NCI-H146 (cell line): ENCODE measurements at regions not wholly inside any gene's neighbourhood (a gene's known extent, or its start where the extent isn't known, plus 50 kb on each side); places are given as distances from the start of the nearest gene placed in this dataset.

Source experiments
- DNase-seq: peaks from one replicate; lab custom pipeline; 2025; lab: John Stamatoyannopoulos, UW

DNA sequence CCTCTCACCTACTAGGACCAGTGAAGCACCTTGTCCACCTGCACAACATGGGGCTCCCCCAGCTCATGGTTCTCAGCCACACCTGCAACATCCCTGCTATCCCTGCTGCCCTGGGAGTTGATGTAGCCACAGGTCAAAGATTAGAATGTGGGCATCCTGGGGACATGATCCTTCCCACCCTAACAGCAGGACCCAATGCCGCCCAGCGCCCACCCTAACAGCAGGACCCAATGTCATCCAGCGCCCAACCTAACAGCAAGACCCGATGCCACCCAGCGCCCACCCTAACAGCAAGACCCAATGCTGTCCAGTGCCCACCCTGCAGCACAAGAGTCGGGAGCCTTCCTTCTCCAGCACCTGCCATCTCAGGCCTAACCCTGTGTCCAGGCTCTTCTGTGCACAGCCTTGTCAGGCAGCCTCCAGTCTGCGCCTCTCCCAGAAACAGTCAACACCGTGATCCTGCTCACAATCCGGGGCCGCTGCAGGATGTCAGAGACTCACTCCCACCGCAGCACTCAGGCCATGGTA, 237.3 kb upstream of the SALL3 start:
- DNase-seq, result no peak

DNA sequence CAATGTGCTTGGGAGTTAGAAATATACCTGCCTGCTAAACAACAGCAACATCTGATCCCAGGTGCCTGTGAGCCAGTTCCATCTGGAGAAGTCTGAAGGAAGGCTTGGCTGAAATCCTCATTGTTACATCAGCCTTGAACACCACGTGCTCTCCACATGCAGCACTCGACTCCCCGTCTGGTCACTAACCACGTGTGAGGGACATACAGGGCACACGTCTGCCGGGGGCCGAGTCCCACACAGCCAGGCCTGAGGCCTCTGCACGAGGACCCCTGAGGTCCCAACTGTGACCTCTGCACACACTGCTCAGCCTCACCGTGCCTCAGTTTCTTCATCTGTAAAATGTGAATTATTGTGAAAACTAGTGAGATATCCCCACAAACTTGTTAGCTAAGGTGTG, 236.5 kb upstream of the SALL3 start:
- no peak for DNase-seq

DNA sequence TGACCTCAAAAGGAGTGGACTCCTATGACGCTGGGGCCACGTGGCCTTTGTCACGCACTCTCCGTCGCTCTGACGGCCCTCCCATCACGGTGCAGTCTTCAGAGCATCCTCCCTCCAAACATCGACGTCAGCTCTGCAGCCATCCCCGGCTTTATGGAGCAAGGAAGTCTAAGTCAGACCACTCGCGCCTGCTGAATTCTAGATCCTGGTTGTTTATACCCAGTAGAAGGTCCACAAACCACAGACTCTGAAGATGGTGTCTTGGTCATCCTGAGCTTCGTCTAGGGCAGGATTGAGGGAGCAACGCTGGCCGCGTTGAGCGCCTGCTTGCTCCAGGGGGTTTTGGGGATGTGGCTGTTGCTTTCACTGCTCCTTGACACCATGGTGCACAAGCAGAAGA, 228.0 kb upstream of the SALL3 start:
- DNase-seq, result no peak

DNA sequence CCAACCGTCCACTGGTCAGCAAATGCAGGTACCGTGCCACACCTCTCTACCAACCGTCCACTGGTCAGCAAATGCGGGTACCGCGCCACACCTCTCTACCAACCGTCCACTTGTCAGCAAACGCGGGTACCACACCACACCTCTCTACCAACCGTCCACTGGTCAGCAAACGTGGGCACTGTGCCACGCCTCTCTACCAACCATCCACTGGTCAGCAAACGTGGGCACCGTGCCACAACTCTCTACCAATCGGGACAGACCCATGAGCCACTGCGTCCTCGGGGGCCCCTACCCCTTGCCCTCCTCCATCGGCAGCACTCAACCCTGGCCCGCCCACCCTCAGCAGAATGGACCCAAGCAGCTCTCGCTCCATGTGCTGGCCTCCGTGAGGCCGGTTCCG, 226.4 kb upstream of the SALL3 start:
- no peak for DNase-seq

DNA sequence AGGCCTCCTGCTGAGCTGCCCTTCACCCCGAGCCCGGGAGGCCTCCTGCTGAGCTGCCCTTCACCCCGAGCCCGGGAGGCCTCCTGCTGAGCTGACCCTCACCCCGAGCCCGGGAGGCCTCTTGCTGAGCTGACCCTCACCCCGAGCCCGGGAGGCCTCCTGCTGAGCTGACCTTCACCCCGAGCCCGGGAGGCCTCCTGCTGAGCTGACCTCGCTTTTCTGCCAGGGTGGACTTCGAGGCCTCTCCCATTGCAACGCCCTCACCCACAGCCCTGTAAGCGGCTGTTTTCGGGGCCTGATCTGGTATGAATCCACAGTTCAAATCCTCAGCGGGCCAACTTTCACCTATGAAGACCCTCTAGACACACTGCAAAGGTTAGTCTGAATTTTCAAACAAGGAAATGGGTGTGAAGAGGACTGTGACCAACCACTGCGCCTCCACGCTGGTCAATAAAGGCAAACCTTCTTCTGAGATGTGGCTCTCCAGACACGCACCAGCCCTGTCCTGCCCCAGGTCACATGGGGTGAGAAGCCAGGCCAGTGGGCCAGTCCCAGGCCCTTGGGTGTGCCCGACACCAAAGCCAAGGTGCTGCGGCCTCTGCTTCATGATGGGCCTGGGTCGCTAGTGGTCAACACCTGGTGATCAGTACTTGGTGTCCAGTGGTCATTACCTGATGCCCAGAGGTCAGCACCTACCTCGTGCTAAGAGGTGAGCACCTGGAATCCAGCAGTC, 225.1 kb upstream of the SALL3 start:
- DNase-seq, result no peak

- DNase-seq, result no peak
Observed at GRCh38 chr18:78757014-78757413, 222.6 kb upstream of the SALL3 start.

DNA sequence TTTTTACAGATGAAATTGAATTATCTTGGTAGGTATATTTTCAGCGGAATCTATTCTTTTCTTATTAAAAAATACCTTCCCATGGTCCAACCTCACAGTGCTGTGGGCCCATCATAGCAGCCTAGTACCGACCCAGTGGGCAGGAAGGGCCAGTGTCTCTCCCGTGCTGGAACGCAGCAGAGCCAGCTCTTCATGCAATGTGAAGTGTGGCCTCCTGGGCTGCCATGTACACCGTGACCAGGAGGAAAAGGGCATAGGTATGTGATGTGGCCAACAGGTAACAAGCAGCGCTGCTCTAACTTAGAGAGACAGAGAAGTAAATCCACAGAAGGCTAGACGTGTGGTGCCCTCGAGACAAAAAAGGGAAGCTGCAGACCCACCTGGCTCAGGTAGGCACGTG, 221.1 kb upstream of the SALL3 start:
- no peak for DNase-seq

- DNase-seq, result no peak
Observed at GRCh38 chr18:78762753-78763152, 216.9 kb upstream of the SALL3 start.

- DNase-seq, result no peak
Observed at GRCh38 chr18:78764544-78764943, 215.1 kb upstream of the SALL3 start.

DNA sequence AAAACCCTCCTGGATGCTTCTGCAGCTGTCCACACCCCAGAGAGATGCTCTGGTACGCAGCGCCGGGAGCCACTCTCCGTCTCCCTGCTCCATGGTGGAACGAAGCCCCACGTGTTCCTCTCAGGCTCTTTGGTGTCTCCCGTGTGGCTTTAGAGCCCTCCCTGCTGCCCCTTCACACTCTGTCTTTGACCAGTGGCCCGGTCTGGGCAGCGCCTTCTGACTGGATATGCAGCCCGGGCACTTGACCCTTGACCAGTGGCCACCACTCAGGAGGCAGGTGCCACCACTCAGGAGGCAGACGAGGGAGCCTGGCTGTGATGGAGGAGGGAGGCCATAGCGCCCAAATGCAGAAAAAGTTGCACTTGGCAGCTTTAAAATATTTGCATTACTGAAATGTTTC, 214.5 kb upstream of the SALL3 start:
- DNase-seq, result no peak

GRCh38 chr18:78765637-78766281, 213.9 kb upstream of the SALL3 start:
- no peak for DNase-seq

DNA sequence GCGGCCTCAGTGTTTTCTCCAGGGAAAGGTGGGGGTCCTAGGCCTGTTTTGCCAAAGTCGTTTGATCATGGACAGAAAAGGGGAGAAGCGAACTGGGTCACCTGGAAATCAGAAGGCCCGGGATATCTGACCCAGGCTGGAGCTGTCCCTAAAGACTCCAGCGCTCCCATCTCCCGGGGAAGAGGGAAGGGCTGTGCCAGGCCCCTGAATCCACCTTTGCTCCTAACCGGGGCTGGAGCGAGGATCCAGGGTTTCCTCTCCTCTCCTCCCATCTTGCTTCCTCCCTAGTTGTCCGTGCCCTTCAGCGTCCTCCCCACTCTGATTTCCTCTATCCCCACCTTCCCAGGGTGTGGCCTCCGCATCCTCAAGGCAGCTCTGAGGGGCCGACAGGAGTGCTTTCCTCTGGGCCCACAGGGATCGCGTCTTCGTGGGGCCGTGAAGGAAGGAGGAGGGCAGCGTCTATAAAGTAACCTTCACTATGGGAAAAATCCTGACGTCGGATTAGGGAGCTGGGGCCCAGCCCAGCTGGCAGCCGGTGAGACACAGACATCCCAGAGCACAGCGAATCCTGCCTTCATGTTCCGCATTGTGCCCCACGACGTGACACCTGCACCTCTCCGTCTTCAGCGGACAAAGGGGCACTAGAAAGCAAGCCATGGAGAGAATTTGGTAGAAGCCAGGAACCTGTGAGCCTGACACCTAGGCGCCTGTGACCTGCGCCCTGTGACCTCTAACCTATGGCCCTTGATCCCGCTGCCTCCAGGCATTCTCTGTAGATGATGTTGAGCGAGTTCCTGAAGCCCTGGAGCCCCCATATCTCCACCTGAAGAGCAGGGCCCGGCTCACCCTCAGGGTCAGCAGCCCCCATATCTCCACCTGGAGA, 212.7 kb upstream of the SALL3 start:
- DNase-seq, result no peak

DNA sequence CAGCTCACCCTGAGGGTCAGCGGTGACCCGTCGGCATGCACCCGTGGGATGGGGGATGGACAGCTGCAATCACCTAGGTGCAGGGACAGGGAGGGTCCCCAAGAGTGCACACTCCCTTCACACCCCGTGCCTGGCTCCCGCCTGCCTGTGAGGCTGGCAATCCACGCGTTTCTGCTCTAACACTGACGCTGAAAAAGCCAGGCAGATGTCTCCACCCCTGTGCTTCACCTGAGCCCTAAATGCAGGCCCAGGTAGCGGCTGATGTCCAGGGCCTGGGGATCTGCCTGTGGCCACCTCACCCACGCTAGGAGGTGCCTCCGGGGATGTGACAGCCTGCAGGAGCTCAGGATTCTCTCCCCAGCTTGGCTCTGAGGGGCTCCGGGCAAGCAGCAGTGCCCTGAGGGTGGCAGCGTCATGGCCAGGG, 212.0 kb upstream of the SALL3 start:
- no peak for DNase-seq

- no peak for DNase-seq
Observed at GRCh38 chr18:78768221-78768620, 211.4 kb upstream of the SALL3 start.

DNA sequence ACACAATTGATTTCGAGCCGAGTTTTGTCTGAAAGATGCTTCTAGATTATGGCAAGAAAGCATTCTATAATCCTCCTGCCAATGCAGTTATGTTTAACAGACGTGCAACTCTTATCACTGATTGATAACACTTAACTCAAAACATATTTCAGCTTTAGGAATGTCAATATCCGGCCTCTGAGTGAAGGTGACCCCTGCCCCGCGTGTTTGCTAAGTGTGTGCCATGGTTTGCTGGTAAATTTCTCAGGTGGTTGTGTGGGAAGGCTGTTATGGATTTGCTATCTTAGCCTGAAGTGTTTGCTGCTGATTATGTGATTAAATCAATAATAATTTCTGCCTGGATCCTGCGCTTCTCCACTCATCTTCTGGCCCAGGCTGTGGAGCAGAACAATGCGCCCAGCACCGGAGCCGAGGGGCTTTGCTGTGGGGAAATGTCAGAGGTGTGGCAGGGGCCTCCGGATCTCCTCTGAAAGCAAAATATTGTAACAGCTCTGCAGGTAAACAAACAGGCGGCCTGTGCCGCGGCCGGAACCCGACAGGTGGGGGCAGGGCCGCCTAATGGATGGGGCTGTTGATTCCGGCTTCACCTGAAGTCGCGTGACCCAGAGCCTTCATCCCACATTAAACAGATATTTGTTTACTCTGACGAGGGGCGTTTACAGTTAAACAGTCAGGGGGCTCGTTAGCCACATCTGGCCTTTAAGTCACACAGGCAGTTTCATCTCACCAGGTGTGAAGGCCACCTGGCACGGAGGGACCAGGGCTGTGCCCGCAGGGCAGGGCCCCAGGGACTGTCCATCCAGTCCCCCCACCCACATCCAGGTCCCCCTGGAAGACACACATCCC, 210.7 kb upstream of the SALL3 start:
- peak; percentile 98 for DNase-seq

DNA sequence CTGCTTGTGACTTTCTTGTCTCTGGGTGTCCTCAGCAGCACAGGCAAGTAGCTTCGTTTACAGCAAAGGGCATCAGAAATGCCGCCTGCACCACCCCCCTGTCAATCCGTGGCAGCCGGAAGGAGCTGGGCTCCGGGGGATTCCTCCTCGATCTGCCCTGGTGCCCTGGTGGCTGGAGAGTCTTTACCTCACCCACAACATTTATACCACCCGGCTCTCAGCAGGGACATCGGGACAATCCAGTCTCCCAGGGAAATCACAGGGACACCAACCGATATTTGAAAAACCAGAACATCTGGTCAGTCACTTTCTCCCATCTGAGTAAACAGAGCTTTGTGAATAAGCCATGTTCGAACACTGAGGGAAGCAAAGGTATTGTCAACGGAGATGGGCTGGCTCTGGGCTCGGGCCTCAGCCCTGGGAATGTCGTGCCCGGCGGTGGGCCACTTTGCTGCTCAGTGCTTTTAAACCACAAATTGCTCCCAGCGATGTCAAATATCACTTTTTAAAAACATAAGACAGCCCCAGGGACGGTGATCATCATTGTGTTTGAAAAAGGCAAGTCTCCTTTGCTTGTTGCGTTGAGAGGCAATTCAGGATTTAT, 210.0 kb upstream of the SALL3 start:
- no peak for DNase-seq

GRCh38 chr18:78770139-78770822, 209.3 kb upstream of the SALL3 start:
- peak; percentile 95 for DNase-seq

GRCh38 chr18:78770823-78771139, 208.8 kb upstream of the SALL3 start:
- DNase-seq, result no peak

DNA sequence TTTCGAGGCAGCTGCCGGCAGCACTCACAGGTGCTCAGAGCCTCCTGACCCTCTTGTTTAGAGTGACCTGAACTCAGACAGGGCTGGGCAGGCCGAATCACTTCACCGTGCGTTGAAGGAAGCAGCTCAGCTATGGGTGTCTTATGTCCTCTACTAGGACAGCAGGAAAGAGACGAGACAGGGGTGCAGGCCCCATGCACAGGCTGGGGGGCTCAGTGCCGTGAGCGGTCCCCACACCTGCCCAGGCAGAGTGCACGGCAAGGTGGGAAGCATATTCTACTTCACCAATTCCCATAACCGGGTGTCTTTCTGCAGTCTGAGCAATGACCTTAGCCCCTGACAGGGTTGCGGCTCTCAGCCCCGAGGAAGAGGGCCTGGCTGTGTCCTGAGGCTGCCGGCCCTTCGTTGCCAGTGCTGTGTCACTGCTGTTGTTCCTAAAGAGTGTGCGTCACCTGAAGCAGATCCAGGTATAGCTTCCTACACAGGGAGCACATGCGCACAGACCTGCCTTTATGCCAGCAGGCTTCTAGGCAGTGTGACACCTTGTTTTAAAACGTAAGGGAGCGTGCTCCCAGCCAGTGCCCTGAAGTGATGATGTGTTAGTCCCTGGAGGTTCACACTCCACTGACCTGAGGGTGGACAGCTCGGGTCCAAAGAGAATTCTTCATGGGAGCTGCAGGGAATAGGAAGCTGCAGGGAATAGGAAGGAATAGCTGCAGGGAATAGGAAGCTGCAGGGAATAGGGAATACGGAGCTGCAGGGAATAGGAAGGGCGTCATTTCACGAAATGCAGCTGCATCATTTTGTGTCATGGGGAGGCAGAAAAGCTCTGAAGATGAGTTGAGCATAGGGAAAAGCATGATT, 207.9 kb upstream of the SALL3 start:
- no peak for DNase-seq
